T47D (cell line): ENCODE measurements at regions not wholly inside any gene's neighbourhood (a gene's known extent, or its start where the extent isn't known, plus 50 kb on each side); places are given as distances from the start of the nearest gene placed in this dataset.

Experiments used
- DNase-seq, 2 experiments: peaks; one replicate each; pipeline versions ENCODE4 v3.0.0 to v3.0.0-alpha.2; 2011 to 2012; ENCODE audit warnings: low read depth in 1 of 2, low spot score in 1 of 2
- JUND ChIP-seq: IDR thresholded peaks from 2 replicates; pipeline ENCODE4 v1.6.1; 2012; ENCODE audit warnings: low read depth
- in situ Hi-C: cut with HindIII; loops from 2 replicates; pipeline ENCODE4 v1.10.0; 2016; ENCODE audit warnings: low sequenced_read_pairs, low pct_unique_long_range_greater_than_20kb

- in situ Hi-C loops = no loop called here
- no peak for TF ChIP-seq JUND
Observed at GRCh38 chr4:136748773-136749172, 783.5 kb downstream of the PCDH18 start.

GRCh38 chr4:136748165-136748564, 784.1 kb downstream of the PCDH18 start:
- DNase-seq = no peak
- in situ Hi-C loops = no loop called here
- TF ChIP-seq JUND = no peak

More at GRCh38 chr4:136748773-136749172, 783.5 kb downstream of the PCDH18 start:
- DNase-seq = no peak

DNA sequence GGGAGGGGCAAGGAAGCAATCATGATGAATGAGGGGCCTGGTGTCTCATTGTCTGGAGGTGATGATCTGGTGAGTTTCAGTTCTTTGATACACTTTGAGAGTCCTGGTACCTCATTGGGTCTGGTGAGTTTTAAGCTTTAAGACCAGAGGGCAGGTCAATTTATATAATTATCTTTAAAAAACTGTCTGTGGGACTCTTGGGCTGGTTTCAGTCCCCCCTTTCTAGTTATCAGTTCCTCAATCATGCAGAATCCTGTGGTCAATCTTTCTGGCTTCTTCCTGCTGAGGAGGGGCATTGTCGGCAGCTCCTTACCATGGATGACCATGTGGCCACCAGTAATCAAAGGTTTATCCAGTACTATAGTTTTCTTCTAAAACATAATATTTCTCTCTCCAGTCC, 789.1 kb downstream of the PCDH18 start:
- TF ChIP-seq JUND = no peak
- in situ Hi-C loops = no loop called here
- no peak for DNase-seq

GRCh38 chr4:136742333-136742732, 790.0 kb downstream of the PCDH18 start:
- DNase-seq = no peak
- TF ChIP-seq JUND = no peak
- in situ Hi-C loops = no loop called here

DNA sequence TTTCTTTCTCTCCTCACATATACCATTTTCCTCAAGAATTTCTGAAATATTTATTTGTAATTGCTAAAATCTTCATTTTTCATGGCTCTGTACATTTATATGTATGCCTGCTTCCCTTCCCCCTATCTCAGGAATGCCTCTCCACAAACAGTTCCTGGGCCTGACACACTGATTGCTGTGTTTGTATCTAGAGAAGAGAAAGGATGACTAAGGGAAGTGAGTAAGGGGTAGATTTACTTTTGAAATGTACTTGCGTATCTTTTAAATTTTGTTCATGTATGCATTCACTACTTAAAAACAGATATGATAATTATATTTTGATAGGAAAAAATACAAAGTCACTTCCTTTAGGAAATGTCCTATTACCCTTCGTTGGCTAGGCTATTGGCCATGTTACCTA, 790.8 kb downstream of the PCDH18 start:
- in situ Hi-C loops = no loop called here
- no peak for TF ChIP-seq JUND
- DNase-seq = no peak

DNA sequence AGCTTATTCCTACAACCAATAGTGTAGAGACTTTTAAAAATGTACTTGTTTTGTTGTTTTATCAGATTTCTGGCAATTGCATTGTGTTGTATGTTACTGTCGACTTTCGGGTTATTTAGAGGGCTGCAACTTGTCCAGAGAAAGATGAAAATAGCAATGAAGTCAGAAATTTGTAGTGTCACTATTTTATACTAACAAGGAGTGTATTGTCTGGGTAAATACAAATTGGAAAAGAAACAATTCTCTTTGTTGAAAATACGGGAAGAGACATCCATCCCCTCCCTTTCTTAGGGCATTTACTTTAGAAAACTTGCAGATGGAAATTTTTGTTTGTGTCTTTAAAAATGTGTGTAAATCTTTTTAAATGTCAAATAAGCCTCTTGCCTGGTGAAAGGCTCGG, 792.0 kb downstream of the PCDH18 start:
- in situ Hi-C loops = no loop called here
- no peak for DNase-seq
- no peak for TF ChIP-seq JUND

- no peak for DNase-seq
- in situ Hi-C loops = no loop called here
- no peak for TF ChIP-seq JUND
Observed at GRCh38 chr4:136737066-136737465, 795.2 kb downstream of the PCDH18 start.

- no peak for TF ChIP-seq JUND
- in situ Hi-C loops = no loop called here
Observed at GRCh38 chr4:136731025-136731424, 801.3 kb downstream of the PCDH18 start.

DNA sequence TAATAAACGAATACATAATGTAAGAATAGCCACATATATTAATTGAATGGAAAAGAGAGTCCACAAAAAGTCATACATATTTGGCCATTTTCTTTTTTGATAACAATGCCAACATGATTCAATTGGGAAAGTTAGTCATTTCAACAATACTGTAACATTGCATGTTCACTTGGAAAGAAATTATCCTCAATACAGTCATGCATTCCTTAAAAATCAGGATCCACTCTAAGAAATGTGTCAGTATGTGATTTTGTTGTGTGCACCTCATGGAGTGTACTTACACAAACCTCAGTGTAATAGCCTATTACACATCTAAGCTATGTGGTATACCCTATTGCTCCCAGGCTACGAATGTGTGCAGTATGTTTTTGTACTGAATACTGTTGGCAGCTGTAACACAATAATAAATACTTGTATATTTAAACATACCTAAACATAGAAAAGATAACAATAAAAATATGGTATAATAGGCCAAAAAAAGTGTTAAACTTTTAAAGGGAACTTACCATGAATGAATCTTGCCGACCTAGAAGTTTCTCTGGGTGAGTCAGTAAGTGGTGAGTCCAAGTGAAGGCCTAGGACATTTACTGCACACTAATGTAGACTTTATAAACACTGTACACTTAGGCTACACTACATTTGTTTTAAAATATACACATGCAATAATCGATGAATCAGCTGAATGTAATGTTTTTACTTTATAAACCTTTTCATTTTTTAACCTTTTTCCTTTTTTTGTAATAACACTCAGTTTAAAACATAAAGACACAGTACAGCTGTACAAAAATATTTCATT, 806.8 kb downstream of the PCDH18 start:
- DNase-seq = no peak
- no peak for TF ChIP-seq JUND
- in situ Hi-C loops = no loop called here

More at GRCh38 chr4:136731025-136731424, 801.3 kb downstream of the PCDH18 start:
- no peak for DNase-seq

DNA sequence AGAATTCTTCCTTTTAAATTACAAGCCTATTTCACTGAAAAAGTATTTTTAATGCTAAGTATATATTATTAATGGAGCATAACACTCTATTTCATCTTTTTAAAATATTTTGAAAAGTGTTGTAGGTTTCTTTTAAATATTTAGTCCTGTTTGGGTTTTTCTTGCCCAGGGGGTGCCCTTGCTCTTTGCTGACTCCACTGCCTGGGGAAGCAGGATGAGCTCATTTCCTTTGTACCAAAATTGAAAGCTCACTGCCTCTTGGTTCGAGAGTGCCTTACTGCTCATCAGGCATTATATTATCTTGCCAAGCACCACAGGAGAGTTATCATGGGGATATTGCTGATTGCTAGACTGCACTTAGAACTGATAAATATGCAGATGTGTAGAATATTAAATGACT, 819.2 kb downstream of the PCDH18 start:
- in situ Hi-C loops = no loop called here
- TF ChIP-seq JUND = no peak
- no peak for DNase-seq

DNA sequence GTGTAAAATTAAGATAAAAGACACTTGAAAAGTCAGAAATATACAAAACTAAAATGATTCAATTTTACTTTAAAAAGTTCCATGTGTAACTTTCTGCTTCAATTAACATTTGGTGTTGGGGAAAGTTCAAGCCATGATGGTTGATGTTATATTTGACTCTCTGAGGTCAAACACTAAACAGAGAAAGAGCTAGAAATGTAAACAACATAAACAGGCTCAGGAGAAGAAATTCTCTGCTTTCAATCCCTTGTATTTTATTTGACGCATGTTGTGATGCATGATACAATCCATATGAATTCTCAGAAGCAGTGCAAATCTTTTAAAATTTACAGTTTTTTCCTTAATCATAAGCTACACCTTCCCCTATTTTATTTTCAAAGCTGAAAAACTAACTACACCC, 822.4 kb downstream of the PCDH18 start:
- no peak for DNase-seq
- no peak for TF ChIP-seq JUND
- in situ Hi-C loops = no loop called here

DNA sequence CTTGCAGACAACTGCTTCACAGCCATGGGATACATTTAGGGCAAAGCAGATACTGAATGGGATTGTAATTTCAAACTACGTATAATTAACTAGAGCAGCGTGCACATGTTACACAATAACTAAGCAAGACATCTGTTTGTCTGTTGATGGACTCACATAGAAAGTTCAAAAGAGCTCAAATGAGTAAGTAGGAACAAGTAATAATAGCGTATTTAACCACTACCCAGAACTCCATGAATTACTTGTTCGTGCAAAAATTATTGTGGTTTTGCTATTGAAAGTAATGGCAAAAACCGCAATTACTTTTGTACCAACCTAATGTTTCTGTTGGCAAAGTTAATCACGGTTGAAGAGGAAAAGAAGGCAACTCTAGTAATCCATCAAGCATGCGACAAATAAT, 825.4 kb downstream of the PCDH18 start:
- TF ChIP-seq JUND = no peak
- no peak for DNase-seq
- in situ Hi-C loops = no loop called here

DNA sequence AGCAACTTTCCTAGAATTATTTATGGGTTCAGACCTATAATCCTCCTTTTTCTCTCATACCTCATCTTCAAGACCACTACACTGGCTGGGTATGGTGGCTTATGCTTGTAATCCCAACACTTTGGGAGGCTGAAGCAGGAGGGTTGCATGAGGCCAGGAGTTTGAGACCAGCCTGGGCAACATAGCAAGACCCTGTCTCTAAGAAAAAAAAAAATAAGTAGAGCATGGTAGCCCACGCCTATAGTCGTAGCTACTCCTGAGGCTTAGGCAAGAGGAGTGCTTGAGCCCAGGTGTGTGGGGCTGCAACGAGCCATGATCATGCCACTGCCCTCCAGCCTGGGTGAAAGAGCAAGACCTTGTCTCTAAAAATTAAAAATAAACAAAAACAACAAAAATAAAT, 832.4 kb downstream of the PCDH18 start:
- no peak for TF ChIP-seq JUND
- in situ Hi-C loops = no loop called here

DNA sequence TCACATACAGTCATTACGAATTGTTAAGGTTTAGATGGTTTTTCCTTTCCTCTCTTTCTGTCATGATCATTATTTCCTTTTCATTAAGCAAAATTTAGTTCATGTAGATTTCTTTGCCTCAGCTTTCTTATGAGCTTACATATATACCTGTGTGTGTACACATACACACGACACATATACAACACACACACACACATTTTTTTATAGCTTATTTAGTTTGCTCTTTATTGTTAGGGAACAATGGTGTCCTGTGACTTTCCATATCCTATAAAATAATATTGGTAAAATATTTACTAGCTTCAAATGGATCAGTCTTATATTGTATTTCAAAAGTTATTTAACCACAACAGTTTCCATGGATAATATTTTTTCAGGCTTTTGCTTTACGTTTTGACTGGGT, 840.7 kb downstream of the PCDH18 start:
- no peak for DNase-seq
- in situ Hi-C loops = no loop called here
- no peak for TF ChIP-seq JUND

More for the DNA sequence above, 832.4 kb downstream of the PCDH18 start:
- no peak for DNase-seq
